ENCODE measurements at regions not wholly inside any gene's neighbourhood (a gene's known extent, or its start where the extent isn't known, plus 50 kb on each side); places are given as distances from the start of the nearest gene placed in this dataset.
"Not testable (repeated sequence)": the region's sequence is repeated elsewhere in the genome, so short reads cannot be mapped to it uniquely, and the experiment has no call there.

DNA sequence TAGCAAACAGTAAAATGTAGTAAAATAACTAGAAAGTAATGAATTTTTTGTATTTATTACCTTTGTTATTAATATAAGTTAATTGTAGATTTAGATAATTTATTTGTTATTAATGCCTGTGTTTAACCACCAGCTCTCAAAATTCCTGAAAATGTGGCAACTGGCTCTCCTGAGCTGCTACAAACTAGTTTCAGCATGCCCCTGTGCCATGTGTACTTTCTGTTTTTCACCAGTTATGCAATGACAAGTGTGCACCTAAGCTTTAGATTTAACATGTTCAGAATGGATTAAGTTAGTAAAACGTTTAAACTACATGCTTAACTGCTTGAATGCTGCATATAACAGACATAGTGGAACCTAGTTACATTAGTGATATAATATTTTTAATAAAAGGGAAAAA, 88.1 kb downstream of the POSTN start:
- no peaks in the 10 kb centered on the region for H3K9me3 ChIP-seq (ENCODE audit: low read length)
- no peaks in the 10 kb centered on the region for H3K4me1 ChIP-seq (ENCODE audit: insufficient read depth, low read length, severe bottlenecking)
- H3K27me3 ChIP-seq (ENCODE audit: insufficient read depth, low read length): no peaks in the 10 kb centered on the region
- H3K79me2 ChIP-seq (ENCODE audit: insufficient read depth, low read length): no peaks in the 10 kb centered on the region
- no peaks in the 10 kb centered on the region for H3K36me3 ChIP-seq (ENCODE audit: insufficient read depth, low read length)
- no peak overlapping the region for H2AFZ ChIP-seq (ENCODE audit: low read length)
- no peak overlapping the region for H3K4me2 ChIP-seq (ENCODE audit: low read length)
- no peaks in the 10 kb centered on the region for H4K20me1 ChIP-seq (ENCODE audit: insufficient read depth, low read length)
- H3K27ac ChIP-seq (ENCODE audit: low read depth, low read length, poor library complexity, severe bottlenecking): no peak overlapping the region
- H3K9me2 ChIP-seq (ENCODE audit: low read depth, low read length): no peaks in the 10 kb centered on the region
- H3F3A ChIP-seq (ENCODE audit: insufficient read depth, low read length): no peaks in the 10 kb centered on the region
- H3K9ac ChIP-seq (ENCODE audit: low read length): no peak overlapping the region
- H3K4me3 ChIP-seq (ENCODE audit: low read depth, low read length, poor library complexity, severe bottlenecking): no peak overlapping the region
- TF ChIP-seq, protein P1, sequence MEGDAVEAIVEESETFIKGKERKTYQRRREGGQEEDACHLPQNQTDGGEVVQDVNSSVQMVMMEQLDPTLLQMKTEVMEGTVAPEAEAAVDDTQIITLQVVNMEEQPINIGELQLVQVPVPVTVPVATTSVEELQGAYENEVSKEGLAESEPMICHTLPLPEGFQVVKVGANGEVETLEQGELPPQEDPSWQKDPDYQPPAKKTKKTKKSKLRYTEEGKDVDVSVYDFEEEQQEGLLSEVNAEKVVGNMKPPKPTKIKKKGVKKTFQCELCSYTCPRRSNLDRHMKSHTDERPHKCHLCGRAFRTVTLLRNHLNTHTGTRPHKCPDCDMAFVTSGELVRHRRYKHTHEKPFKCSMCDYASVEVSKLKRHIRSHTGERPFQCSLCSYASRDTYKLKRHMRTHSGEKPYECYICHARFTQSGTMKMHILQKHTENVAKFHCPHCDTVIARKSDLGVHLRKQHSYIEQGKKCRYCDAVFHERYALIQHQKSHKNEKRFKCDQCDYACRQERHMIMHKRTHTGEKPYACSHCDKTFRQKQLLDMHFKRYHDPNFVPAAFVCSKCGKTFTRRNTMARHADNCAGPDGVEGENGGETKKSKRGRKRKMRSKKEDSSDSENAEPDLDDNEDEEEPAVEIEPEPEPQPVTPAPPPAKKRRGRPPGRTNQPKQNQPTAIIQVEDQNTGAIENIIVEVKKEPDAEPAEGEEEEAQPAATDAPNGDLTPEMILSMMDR (IDR thresholded peaks at IDR 0.05; ENCODE audit: low read length): no peak
- no peak for TF ChIP-seq EZH2 (IDR thresholded peaks at IDR 0.05; ENCODE audit: borderline replicate concordance, low read length)

DNA sequence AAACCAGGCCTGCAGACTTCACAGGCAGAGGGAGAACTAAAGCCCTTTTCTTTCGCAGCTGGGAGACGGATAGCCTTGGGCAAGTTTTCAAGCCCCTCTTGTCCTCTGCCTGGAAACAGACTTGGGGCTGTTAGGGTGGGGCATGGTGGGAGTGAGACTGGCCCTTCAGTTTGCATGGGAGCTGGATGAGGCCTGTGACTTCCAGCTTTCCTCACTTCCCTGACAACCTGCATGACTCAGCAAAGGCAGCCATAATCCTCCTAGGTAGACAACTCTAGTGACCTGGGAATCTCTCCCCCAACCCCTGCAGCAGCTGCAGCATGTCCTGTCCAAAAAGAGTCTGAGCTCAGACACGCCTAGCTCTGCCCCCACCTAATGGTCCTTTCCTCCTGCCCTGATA, 93.0 kb downstream of the POSTN start:
- Histone ChIP-seq H3K9me2 (ENCODE audit: low read depth, low read length) (no peaks in the 10 kb centered on the region), H4K20me1 (ENCODE audit: insufficient read depth, low read length) (no peaks in the 10 kb centered on the region), H3K27ac (ENCODE audit: low read depth, low read length, poor library complexity, severe bottlenecking) (no peak overlapping the region), H3K36me3 (ENCODE audit: insufficient read depth, low read length) (no peaks in the 10 kb centered on the region), H3K9me3 (ENCODE audit: low read length) (no peaks in the 10 kb centered on the region), H3K4me3 (ENCODE audit: low read depth, low read length, poor library complexity, severe bottlenecking) (no peak overlapping the region), H3K4me1 (ENCODE audit: insufficient read depth, low read length, severe bottlenecking) (no peaks in the 10 kb centered on the region), H2AFZ (ENCODE audit: low read length) (no peak overlapping the region), H3F3A (ENCODE audit: insufficient read depth, low read length) (no peaks in the 10 kb centered on the region), H3K9ac (ENCODE audit: low read length) (no peak overlapping the region), H3K27me3 (ENCODE audit: insufficient read depth, low read length) (no peaks in the 10 kb centered on the region), H3K4me2 (ENCODE audit: low read length) (no peak overlapping the region), H3K79me2 (ENCODE audit: insufficient read depth, low read length) (no peaks in the 10 kb centered on the region)
- TF ChIP-seq EZH2 (IDR thresholded peaks at IDR 0.05; ENCODE audit: borderline replicate concordance, low read length): no peak

DNA sequence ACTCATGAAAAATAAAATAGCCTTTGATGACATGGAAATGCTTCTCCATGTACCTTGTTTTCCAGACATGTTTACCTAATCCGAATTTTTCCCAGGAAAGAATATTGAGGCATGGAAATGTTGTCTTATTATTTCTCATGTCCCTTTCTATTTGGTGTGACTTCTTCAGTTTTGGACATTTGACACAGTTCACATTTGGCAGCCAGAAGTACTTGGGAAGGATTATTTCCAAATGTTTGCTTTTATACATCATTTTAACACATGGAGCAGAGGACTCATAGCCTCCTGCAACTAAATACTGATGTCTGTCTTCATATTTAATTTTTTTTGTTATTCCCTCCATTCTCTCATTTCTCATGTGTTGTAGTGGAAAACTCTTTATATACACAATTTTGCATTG, 94.3 kb downstream of the POSTN start:
- no peak overlapping the region for H3K4me2 ChIP-seq (ENCODE audit: low read length)
- no peaks in the 10 kb centered on the region for H3K4me1 ChIP-seq (ENCODE audit: insufficient read depth, low read length, severe bottlenecking)
- H3F3A ChIP-seq (ENCODE audit: insufficient read depth, low read length): no peaks in the 10 kb centered on the region
- no peaks in the 10 kb centered on the region for H3K27me3 ChIP-seq (ENCODE audit: insufficient read depth, low read length)
- no peak overlapping the region for H2AFZ ChIP-seq (ENCODE audit: low read length)
- H3K4me3 ChIP-seq (ENCODE audit: low read depth, low read length, poor library complexity, severe bottlenecking): no peak overlapping the region
- no peaks in the 10 kb centered on the region for H3K9me2 ChIP-seq (ENCODE audit: low read depth, low read length)
- no peaks in the 10 kb centered on the region for H4K20me1 ChIP-seq (ENCODE audit: insufficient read depth, low read length)
- no peak for TF ChIP-seq EZH2 (IDR thresholded peaks at IDR 0.05; ENCODE audit: borderline replicate concordance, low read length)
- TF ChIP-seq, protein P1 (IDR thresholded peaks at IDR 0.05; ENCODE audit: low read length): no peak
- no peaks in the 10 kb centered on the region for H3K9me3 ChIP-seq (ENCODE audit: low read length)
- no peaks in the 10 kb centered on the region for H3K36me3 ChIP-seq (ENCODE audit: insufficient read depth, low read length)
- no peak overlapping the region for H3K27ac ChIP-seq (ENCODE audit: low read depth, low read length, poor library complexity, severe bottlenecking)
- H3K9ac ChIP-seq (ENCODE audit: low read length): no peak overlapping the region
- no peaks in the 10 kb centered on the region for H3K79me2 ChIP-seq (ENCODE audit: insufficient read depth, low read length)

DNA sequence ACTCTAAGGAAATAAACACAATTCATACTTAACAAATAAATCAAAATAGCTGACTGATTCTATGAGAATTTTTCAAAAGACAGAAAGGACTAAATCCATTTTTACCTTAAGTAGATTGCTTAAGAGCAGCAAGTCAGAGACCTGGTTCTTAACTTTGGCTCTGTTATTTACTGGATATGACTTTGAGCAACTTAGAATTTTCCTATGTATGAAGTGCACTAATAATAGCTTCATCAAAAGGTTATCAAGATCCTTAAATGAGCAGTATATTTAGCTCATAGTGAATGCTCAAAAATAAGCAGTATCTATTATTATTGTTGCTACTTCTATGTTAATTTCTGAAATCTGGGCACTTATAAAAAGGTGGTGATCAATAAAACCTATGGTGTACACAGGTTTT, 95.3 kb downstream of the POSTN start:
- Histone ChIP-seq H3K9me3 (ENCODE audit: low read length) (no peaks in the 10 kb centered on the region), H3K27me3 (ENCODE audit: insufficient read depth, low read length) (no peaks in the 10 kb centered on the region), H3F3A (ENCODE audit: insufficient read depth, low read length) (no peaks in the 10 kb centered on the region), H3K4me2 (ENCODE audit: low read length) (no peak overlapping the region), H3K4me3 (ENCODE audit: low read depth, low read length, poor library complexity, severe bottlenecking) (no peak overlapping the region), H3K36me3 (ENCODE audit: insufficient read depth, low read length) (no peaks in the 10 kb centered on the region), H3K27ac (ENCODE audit: low read depth, low read length, poor library complexity, severe bottlenecking) (no peak overlapping the region), H3K79me2 (ENCODE audit: insufficient read depth, low read length) (no peaks in the 10 kb centered on the region), H3K4me1 (ENCODE audit: insufficient read depth, low read length, severe bottlenecking) (no peaks in the 10 kb centered on the region), H4K20me1 (ENCODE audit: insufficient read depth, low read length) (no peaks in the 10 kb centered on the region), H2AFZ (ENCODE audit: low read length) (no peak overlapping the region), H3K9me2 (ENCODE audit: low read depth, low read length) (no peaks in the 10 kb centered on the region), H3K9ac (ENCODE audit: low read length) (no peak overlapping the region)
- TF ChIP-seq, protein P1 (IDR thresholded peaks at IDR 0.05; ENCODE audit: low read length): no peak
- TF ChIP-seq EZH2 (IDR thresholded peaks at IDR 0.05; ENCODE audit: borderline replicate concordance, low read length): no peak

DNA sequence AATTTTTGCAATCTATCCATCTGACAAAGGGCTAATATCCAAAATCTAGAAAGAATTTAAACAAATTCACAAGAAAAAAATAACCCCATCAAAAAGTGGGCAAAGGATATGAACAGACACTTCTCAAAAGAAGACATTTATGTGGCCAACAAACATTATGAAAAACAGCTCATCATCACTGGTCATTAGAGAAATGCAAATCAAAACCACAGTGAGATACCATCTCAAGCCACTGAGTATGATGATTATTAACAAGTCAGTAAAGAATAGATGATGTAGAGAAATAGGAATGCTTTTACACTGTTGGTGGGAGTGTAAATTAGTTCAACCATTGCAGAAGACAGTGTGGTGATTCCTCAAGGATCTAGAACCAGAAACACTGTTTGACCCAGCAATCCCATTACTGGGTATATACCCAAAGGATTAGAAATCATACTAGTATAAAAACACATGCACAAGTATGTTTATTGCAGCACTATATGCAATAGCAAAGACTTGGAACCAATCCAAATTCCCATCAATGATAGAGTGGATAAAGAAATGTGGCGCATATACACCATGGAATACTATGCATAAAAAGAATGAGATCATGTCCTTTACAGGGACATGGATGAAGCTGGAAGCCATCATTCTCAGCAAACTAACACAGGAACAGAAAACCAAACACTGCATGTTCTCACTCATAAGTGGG, 96.1 kb downstream of the POSTN start:
- H3K9me3 ChIP-seq (ENCODE audit: low read length); H3K36me3 ChIP-seq (ENCODE audit: insufficient read depth, low read length); H3K4me3 ChIP-seq (ENCODE audit: low read depth, low read length, poor library complexity, severe bottlenecking); H3F3A ChIP-seq (ENCODE audit: insufficient read depth, low read length); H3K27me3 ChIP-seq (ENCODE audit: insufficient read depth, low read length); H3K9me2 ChIP-seq (ENCODE audit: low read depth, low read length); H3K4me2 ChIP-seq (ENCODE audit: low read length); H3K27ac ChIP-seq (ENCODE audit: low read depth, low read length, poor library complexity, severe bottlenecking); H2AFZ ChIP-seq (ENCODE audit: low read length); H4K20me1 ChIP-seq (ENCODE audit: insufficient read depth, low read length); H3K4me1 ChIP-seq (ENCODE audit: insufficient read depth, low read length, severe bottlenecking); H3K79me2 ChIP-seq (ENCODE audit: insufficient read depth, low read length); H3K9ac ChIP-seq (ENCODE audit: low read length): not testable (repeated sequence)
